ENCODE measurements at regions not wholly inside any gene's neighbourhood (a gene's known extent, or its start where the extent isn't known, plus 50 kb on each side); places are given as distances from the start of the nearest gene placed in this dataset.
A peak's percentile ranks its signal among the peaks of the same experiment; 100 is the strongest.

DNA sequence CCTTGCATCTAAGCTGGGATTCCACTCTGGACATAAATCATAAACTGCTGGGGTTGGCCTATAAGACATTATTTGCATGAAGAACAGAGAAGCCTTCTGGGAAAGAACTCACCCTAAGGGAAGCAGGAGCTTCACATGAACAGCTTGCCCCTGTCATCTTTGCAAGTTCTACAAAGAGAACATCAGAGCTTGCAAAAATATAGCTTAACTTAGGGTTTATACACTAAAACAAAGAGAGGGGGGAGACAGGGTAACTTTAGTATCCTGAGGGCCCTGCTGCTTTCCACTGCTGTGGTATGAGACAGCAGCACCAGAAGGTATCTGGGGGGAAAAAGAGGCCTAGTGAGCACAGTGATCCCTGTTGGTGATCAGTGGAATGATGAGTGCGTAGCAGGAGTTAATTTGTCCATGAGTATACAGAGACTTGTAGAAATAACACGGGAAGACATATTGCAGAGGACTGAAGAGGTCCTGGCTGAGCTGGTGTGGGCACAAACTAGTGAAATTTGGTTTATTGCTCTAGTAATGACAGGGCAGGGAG, 116.1 kb upstream of the TSC22D1 start (continued):
- TF ChIP-seq KDM1A (IDR thresholded peaks at IDR 0.05; ENCODE audit: low read depth): no peak
- no peak for TF ChIP-seq NFE2L2 (conservative IDR thresholded peaks at IDR 0.05; ENCODE audit: low read length)
- TF ChIP-seq, protein P1, sequence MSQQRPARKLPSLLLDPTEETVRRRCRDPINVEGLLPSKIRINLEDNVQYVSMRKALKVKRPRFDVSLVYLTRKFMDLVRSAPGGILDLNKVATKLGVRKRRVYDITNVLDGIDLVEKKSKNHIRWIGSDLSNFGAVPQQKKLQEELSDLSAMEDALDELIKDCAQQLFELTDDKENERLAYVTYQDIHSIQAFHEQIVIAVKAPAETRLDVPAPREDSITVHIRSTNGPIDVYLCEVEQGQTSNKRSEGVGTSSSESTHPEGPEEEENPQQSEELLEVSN (IDR thresholded peaks at IDR 0.05; ENCODE audit: borderline replicate concordance, low read depth): no peak
- TF ChIP-seq, protein P2, sequence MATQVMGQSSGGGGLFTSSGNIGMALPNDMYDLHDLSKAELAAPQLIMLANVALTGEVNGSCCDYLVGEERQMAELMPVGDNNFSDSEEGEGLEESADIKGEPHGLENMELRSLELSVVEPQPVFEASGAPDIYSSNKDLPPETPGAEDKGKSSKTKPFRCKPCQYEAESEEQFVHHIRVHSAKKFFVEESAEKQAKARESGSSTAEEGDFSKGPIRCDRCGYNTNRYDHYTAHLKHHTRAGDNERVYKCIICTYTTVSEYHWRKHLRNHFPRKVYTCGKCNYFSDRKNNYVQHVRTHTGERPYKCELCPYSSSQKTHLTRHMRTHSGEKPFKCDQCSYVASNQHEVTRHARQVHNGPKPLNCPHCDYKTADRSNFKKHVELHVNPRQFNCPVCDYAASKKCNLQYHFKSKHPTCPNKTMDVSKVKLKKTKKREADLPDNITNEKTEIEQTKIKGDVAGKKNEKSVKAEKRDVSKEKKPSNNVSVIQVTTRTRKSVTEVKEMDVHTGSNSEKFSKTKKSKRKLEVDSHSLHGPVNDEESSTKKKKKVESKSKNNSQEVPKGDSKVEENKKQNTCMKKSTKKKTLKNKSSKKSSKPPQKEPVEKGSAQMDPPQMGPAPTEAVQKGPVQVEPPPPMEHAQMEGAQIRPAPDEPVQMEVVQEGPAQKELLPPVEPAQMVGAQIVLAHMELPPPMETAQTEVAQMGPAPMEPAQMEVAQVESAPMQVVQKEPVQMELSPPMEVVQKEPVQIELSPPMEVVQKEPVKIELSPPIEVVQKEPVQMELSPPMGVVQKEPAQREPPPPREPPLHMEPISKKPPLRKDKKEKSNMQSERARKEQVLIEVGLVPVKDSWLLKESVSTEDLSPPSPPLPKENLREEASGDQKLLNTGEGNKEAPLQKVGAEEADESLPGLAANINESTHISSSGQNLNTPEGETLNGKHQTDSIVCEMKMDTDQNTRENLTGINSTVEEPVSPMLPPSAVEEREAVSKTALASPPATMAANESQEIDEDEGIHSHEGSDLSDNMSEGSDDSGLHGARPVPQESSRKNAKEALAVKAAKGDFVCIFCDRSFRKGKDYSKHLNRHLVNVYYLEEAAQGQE (IDR thresholded peaks at IDR 0.05): no peak
- no peak for TF ChIP-seq ESRRA (IDR thresholded peaks at IDR 0.05; ENCODE audit: borderline replicate concordance, low read length)
- TF ChIP-seq, protein P3, sequence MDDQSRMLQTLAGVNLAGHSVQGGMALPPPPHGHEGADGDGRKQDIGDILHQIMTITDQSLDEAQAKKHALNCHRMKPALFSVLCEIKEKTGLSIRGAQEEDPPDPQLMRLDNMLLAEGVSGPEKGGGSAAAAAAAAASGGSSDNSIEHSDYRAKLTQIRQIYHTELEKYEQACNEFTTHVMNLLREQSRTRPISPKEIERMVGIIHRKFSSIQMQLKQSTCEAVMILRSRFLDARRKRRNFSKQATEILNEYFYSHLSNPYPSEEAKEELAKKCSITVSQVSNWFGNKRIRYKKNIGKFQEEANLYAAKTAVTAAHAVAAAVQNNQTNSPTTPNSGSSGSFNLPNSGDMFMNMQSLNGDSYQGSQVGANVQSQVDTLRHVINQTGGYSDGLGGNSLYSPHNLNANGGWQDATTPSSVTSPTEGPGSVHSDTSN (IDR thresholded peaks at IDR 0.05): no peak
- TF ChIP-seq HEYL (CRISPR knock-in tag; IDR thresholded peaks at IDR 0.05): no peak
- TF ChIP-seq, protein P4, sequence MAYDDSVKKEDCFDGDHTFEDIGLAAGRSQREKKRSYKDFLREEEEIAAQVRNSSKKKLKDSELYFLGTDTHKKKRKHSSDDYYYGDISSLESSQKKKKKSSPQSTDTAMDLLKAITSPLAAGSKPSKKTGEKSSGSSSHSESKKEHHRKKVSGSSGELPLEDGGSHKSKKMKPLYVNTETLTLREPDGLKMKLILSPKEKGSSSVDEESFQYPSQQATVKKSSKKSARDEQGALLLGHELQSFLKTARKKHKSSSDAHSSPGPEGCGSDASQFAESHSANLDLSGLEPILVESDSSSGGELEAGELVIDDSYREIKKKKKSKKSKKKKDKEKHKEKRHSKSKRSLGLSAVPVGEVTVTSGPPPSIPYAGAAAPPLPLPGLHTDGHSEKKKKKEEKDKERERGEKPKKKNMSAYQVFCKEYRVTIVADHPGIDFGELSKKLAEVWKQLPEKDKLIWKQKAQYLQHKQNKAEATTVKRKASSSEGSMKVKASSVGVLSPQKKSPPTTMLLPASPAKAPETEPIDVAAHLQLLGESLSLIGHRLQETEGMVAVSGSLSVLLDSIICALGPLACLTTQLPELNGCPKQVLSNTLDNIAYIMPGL (CRISPR knock-in tag; IDR thresholded peaks at IDR 0.05; ENCODE audit: borderline replicate concordance): peak; percentile 25; the same call in 1 of the 2 replicates

DNA sequence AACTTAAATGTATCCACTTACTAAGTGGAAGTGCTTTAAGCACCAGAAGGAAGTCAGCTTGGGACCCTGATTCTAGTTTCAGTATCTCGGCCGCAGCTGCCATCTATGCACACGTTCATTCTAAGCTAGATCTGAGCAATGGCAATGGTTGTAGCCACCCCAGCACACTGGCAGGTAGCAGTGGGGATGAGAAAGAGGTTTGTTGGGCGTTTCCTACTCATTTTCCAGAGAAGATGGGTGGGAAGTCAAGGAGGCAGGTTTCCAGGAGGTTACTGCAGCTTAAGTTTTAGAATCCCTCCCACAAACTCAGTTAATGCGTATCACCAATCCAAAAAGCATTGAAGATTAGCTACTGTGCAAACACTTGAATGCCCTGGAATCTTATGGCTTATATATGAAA, 114.2 kb upstream of the TSC22D1 start:
- FAIRE-seq (no peak), ATAC-seq (no peak), DNase-seq (ENCODE audit: low read depth in 1 of 2, low spot score in 1 of 2) (no peak)
- POLR2A ChIA-PET: no interaction called here
- no peak overlapping the region for H3K4me2 ChIP-seq
- no peak overlapping the region for H3K4me3 ChIP-seq
- no peak overlapping the region for H3K27ac ChIP-seq
- TF ChIP-seq POLR2A (IDR thresholded peaks at IDR 0.05; ENCODE audit: low read length) (no peak), RARB (CRISPR knock-in tag; IDR thresholded peaks at IDR 0.05) (no peak), POLR2AphosphoS2 (conservative IDR thresholded peaks at IDR 0.05; ENCODE audit: low read length) (no peak), RCOR1 (IDR thresholded peaks at IDR 0.05; ENCODE audit: low read depth, low read length) (no peak), BHLHE40 (IDR thresholded peaks at IDR 0.05; ENCODE audit: low read depth, low read length) (no peak), KDM1A (IDR thresholded peaks at IDR 0.05; ENCODE audit: low read depth) (no peak), MAFK (IDR thresholded peaks at IDR 0.05; ENCODE audit: partially characterized antibody) (no peak), FOSL2 (IDR thresholded peaks at IDR 0.05) (no peak), FOSL2 (CRISPR knock-in tag; IDR thresholded peaks at IDR 0.05) (no peak), CBX2 (IDR thresholded peaks at IDR 0.05; ENCODE audit: borderline replicate concordance, low read depth) (no peak), ZFP36 (IDR thresholded peaks at IDR 0.05; ENCODE audit: borderline replicate concordance, partially characterized antibody) (no peak), RFX5 (IDR thresholded peaks at IDR 0.05) (no peak), FOXS1 (CRISPR knock-in tag; IDR thresholded peaks at IDR 0.05) (no peak)
- TF ChIP-seq, protein P5, sequence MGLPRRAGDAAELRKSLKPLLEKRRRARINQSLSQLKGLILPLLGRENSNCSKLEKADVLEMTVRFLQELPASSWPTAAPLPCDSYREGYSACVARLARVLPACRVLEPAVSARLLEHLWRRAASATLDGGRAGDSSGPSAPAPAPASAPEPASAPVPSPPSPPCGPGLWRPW (IDR thresholded peaks at IDR 0.05): no peak
- TF ChIP-seq, protein P1 (IDR thresholded peaks at IDR 0.05; ENCODE audit: borderline replicate concordance, low read depth): no peak
- TF ChIP-seq, protein P6, sequence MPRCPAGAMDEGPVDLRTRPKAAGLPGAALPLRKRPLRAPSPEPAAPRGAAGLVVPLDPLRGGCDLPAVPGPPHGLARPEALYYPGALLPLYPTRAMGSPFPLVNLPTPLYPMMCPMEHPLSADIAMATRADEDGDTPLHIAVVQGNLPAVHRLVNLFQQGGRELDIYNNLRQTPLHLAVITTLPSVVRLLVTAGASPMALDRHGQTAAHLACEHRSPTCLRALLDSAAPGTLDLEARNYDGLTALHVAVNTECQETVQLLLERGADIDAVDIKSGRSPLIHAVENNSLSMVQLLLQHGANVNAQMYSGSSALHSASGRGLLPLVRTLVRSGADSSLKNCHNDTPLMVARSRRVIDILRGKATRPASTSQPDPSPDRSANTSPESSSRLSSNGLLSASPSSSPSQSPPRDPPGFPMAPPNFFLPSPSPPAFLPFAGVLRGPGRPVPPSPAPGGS (IDR thresholded peaks at IDR 0.05): no peak
- TF ChIP-seq, protein P7, sequence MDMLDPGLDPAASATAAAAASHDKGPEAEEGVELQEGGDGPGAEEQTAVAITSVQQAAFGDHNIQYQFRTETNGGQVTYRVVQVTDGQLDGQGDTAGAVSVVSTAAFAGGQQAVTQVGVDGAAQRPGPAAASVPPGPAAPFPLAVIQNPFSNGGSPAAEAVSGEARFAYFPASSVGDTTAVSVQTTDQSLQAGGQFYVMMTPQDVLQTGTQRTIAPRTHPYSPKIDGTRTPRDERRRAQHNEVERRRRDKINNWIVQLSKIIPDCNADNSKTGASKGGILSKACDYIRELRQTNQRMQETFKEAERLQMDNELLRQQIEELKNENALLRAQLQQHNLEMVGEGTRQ (IDR thresholded peaks at IDR 0.05): no peak
- TF ChIP-seq, protein P8, sequence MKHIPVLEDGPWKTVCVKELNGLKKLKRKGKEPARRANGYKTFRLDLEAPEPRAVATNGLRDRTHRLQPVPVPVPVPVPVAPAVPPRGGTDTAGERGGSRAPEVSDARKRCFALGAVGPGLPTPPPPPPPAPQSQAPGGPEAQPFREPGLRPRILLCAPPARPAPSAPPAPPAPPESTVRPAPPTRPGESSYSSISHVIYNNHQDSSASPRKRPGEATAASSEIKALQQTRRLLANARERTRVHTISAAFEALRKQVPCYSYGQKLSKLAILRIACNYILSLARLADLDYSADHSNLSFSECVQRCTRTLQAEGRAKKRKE (CRISPR knock-in tag; IDR thresholded peaks at IDR 0.05; ENCODE audit: low read depth): no peak
- TF ChIP-seq, protein P9, sequence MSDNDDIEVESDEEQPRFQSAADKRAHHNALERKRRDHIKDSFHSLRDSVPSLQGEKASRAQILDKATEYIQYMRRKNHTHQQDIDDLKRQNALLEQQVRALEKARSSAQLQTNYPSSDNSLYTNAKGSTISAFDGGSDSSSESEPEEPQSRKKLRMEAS (IDR thresholded peaks at IDR 0.05): no peak
- no peaks in the 10 kb centered on the region for H3K4me1 ChIP-seq
- 82% methylated on average over 5 of the region's 5 CpGs for WGBS (ENCODE audit: missing lambda C conversion rate)
- no peaks in the 10 kb centered on the region for H3K9me3 ChIP-seq
- CTCF ChIA-PET: interaction anchor here (0.8 to 1.2 kb wide), 2 partner anchors 24 to 283 kb away, joined by 3 read pairs; no protein-coding TSS in a partner anchor
